ENCODE measurements at regions not wholly inside any gene's neighbourhood (a gene's known extent, or its start where the extent isn't known, plus 50 kb on each side); places are given as distances from the start of the nearest gene placed in this dataset.

GRCh38 chr21:17929510-17929909, 110.4 kb upstream of the C21orf91 start:
- H3K4me3 ChIP-seq (ENCODE audit: low read length) = no peak overlapping the region
- no peaks in the 10 kb centered on the region for H3K79me2 ChIP-seq (ENCODE audit: low read length)
- H3K4me2 ChIP-seq (ENCODE audit: low read length) = no peak overlapping the region
- H2AFZ ChIP-seq (ENCODE audit: low read depth, low read length) = no peak overlapping the region
- H3K4me1 ChIP-seq (ENCODE audit: low read length) = no peaks in the 10 kb centered on the region; the same call in 1 of the 2 replicates
- TF ChIP-seq CTCF (IDR thresholded peaks at IDR 0.05; ENCODE audit: low read depth, low read length) (no peak), EZH2phosphoT487 (IDR thresholded peaks at IDR 0.05; ENCODE audit: low read depth) (no peak)
- no peaks in the 10 kb centered on the region for H3K27me3 ChIP-seq (ENCODE audit: low read depth, low read length)
- H3K9ac ChIP-seq (ENCODE audit: low read length) = no peak overlapping the region
- H4K20me1 ChIP-seq (ENCODE audit: insufficient read depth, low read length) = no peaks in the 10 kb centered on the region
- H3K27ac ChIP-seq (ENCODE audit: low read length) = no peak overlapping the region
- no peaks in the 10 kb centered on the region for H3K36me3 ChIP-seq (replicated peaks; ENCODE audit: low read depth, low read length)
- no peaks in the 10 kb centered on the region for H3K9me3 ChIP-seq (ENCODE audit: insufficient read depth, low read length)

GRCh38 chr21:17925899-17926298, 106.7 kb upstream of the C21orf91 start:
- H3K4me3 ChIP-seq (ENCODE audit: low read length) = no peak overlapping the region
- no peaks in the 10 kb centered on the region for H3K9me3 ChIP-seq (ENCODE audit: insufficient read depth, low read length)
- H2AFZ ChIP-seq (ENCODE audit: low read depth, low read length) = no peak overlapping the region
- peaks cover 7% of the 10 kb centered on the region; the same call in 1 of the 2 replicates for H3K4me1 ChIP-seq (ENCODE audit: low read length)
- H3K4me2 ChIP-seq (ENCODE audit: low read length) = no peak overlapping the region
- no peak overlapping the region for H3K27ac ChIP-seq (ENCODE audit: low read length)
- H4K20me1 ChIP-seq (ENCODE audit: insufficient read depth, low read length) = no peaks in the 10 kb centered on the region
- H3K36me3 ChIP-seq (replicated peaks; ENCODE audit: low read depth, low read length) = no peaks in the 10 kb centered on the region
- no peak for TF ChIP-seq EZH2phosphoT487 (IDR thresholded peaks at IDR 0.05; ENCODE audit: low read depth)
- TF ChIP-seq CTCF (IDR thresholded peaks at IDR 0.05; ENCODE audit: low read depth, low read length) = peak; percentile 50
- no peak overlapping the region for H3K9ac ChIP-seq (ENCODE audit: low read length)
- no peaks in the 10 kb centered on the region for H3K79me2 ChIP-seq (ENCODE audit: low read length)
- no peaks in the 10 kb centered on the region for H3K27me3 ChIP-seq (ENCODE audit: low read depth, low read length)

- no peak overlapping the region for H3K27ac ChIP-seq (ENCODE audit: low read length)
- H3K4me3 ChIP-seq (ENCODE audit: low read length) = no peak overlapping the region
- TF ChIP-seq CTCF (IDR thresholded peaks at IDR 0.05; ENCODE audit: low read depth, low read length) (peak; percentile 77), EZH2phosphoT487 (IDR thresholded peaks at IDR 0.05; ENCODE audit: low read depth) (no peak)
- no peak overlapping the region for H2AFZ ChIP-seq (ENCODE audit: low read depth, low read length)
- no peaks in the 10 kb centered on the region for H3K36me3 ChIP-seq (replicated peaks; ENCODE audit: low read depth, low read length)
- no peaks in the 10 kb centered on the region for H4K20me1 ChIP-seq (ENCODE audit: insufficient read depth, low read length)
- H3K4me2 ChIP-seq (ENCODE audit: low read length) = peak overlapping the region; percentile 59
- no peak overlapping the region for H3K9ac ChIP-seq (ENCODE audit: low read length)
- H3K9me3 ChIP-seq (ENCODE audit: insufficient read depth, low read length) = 0 out of 2 replicates have a peak, but pooled peaks cover 6% of the 10 kb centered on the region
- no peaks in the 10 kb centered on the region for H3K79me2 ChIP-seq (ENCODE audit: low read length)
- H3K4me1 ChIP-seq (ENCODE audit: low read length) = peaks cover 7% of the 10 kb centered on the region; the same call in 1 of the 2 replicates
- no peaks in the 10 kb centered on the region for H3K27me3 ChIP-seq (ENCODE audit: low read depth, low read length)
Observed at GRCh38 chr21:17925000-17925610, 105.9 kb upstream of the C21orf91 start.

GRCh38 chr21:17921579-17922530, 102.7 kb upstream of the C21orf91 start:
- H4K20me1 ChIP-seq (ENCODE audit: insufficient read depth, low read length) = no peaks in the 10 kb centered on the region
- H3K9me3 ChIP-seq (ENCODE audit: insufficient read depth, low read length) = 0 out of 2 replicates have a peak, but pooled peaks cover 6% of the 10 kb centered on the region
- no peaks in the 10 kb centered on the region for H3K27me3 ChIP-seq (ENCODE audit: low read depth, low read length)
- H3K4me1 ChIP-seq (ENCODE audit: low read length) = peaks cover 7% of the 10 kb centered on the region; the same call in 1 of the 2 replicates
- H3K27ac ChIP-seq (ENCODE audit: low read length) = no peak overlapping the region
- no peaks in the 10 kb centered on the region for H3K36me3 ChIP-seq (replicated peaks; ENCODE audit: low read depth, low read length)
- no peak overlapping the region for H2AFZ ChIP-seq (ENCODE audit: low read depth, low read length)
- H3K4me3 ChIP-seq (ENCODE audit: low read length) = no peak overlapping the region
- H3K9ac ChIP-seq (ENCODE audit: low read length) = no peak overlapping the region
- H3K4me2 ChIP-seq (ENCODE audit: low read length) = no peak overlapping the region
- no peaks in the 10 kb centered on the region for H3K79me2 ChIP-seq (ENCODE audit: low read length)
- TF ChIP-seq CTCF (IDR thresholded peaks at IDR 0.05; ENCODE audit: low read depth, low read length) (no peak), EZH2phosphoT487 (IDR thresholded peaks at IDR 0.05; ENCODE audit: low read depth) (no peak)
